Ishikawa (cell line): ENCODE measurements at regions not wholly inside any gene's neighbourhood (a gene's known extent, or its start where the extent isn't known, plus 50 kb on each side); places are given as distances from the start of the nearest gene placed in this dataset.

Experiments used
- EP300 ChIP-seq: IDR thresholded peaks from 2 replicates; pipeline ENCODE4 v1.6.1; 2012; ENCODE audit warnings: borderline replicate concordance
- RAD21 ChIP-seq: IDR thresholded peaks from 2 replicates; pipeline ENCODE4 v1.6.1; 2012; ENCODE audit warnings: low read depth
- REST ChIP-seq: IDR thresholded peaks from 2 replicates; pipeline ENCODE4 v1.6.1; 2012; ENCODE audit warnings: low read depth, mild to moderate bottlenecking
- USF1 ChIP-seq: IDR thresholded peaks from 2 replicates; pipeline ENCODE4 v1.6.1; 2012

GRCh38 chr12:112734859-112735695, 56.5 kb upstream of the RPH3A start:
- TF ChIP-seq RAD21, result no peak
- no peak for TF ChIP-seq USF1
- no peak for TF ChIP-seq REST
- no peak for TF ChIP-seq EP300
